DND-41 (cell line): ENCODE measurements at regions not wholly inside any gene's neighbourhood (a gene's known extent, or its start where the extent isn't known, plus 50 kb on each side); places are given as distances from the start of the nearest gene placed in this dataset.

Source experiments
- EZH2 ChIP-seq: IDR thresholded peaks from 3 replicates; pipeline ENCODE4 v1.6.1; 2012; ENCODE audit warnings: borderline replicate concordance, low read depth, mild to moderate bottlenecking, moderate library complexity, low read length, inconsistent platforms; ENCODE audit not compliant: severe bottlenecking
- TF ChIP-seq, protein P1 (sequence below): IDR thresholded peaks from 2 replicates; pipeline ENCODE4 v1.5.1; 2012; ENCODE audit warnings: borderline replicate concordance, low read length, moderate library complexity, mild to moderate bottlenecking; ENCODE audit not compliant: poor library complexity, severe bottlenecking; ENCODE audit errors: extremely low read depth

DNA sequence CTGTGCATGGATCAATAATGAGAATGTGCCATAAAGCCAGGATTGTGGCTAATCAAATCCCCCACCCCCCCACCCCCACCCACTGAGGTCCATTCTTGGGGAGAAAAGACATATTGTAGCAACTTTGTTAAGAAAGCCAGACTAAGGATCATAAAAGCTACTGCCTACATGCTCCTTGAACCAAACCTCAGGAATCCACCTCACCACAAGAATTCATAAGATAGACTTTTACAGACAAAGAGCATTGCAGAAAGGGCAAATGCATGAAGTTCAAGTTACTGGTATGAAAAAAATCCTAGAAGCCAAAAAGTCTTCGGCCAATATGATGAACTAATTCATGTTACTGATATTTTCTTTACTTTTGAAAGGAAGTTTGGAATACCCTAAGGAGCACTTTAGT is 187.9 kb upstream of the ARID1B start:
- TF ChIP-seq, protein P1, sequence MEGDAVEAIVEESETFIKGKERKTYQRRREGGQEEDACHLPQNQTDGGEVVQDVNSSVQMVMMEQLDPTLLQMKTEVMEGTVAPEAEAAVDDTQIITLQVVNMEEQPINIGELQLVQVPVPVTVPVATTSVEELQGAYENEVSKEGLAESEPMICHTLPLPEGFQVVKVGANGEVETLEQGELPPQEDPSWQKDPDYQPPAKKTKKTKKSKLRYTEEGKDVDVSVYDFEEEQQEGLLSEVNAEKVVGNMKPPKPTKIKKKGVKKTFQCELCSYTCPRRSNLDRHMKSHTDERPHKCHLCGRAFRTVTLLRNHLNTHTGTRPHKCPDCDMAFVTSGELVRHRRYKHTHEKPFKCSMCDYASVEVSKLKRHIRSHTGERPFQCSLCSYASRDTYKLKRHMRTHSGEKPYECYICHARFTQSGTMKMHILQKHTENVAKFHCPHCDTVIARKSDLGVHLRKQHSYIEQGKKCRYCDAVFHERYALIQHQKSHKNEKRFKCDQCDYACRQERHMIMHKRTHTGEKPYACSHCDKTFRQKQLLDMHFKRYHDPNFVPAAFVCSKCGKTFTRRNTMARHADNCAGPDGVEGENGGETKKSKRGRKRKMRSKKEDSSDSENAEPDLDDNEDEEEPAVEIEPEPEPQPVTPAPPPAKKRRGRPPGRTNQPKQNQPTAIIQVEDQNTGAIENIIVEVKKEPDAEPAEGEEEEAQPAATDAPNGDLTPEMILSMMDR = no peak
- TF ChIP-seq EZH2 = no peak
